ENCODE measurements at regions not wholly inside any gene's neighbourhood (a gene's known extent, or its start where the extent isn't known, plus 50 kb on each side); places are given as distances from the start of the nearest gene placed in this dataset.

GRCh38 chr7:25594122-25594521 lies 365.8 kb upstream of the NPVF start:
- Histone ChIP-seq H3K4me1 (peaks cover 0 to 5% of the 10 kb centered on the region in 2 donors), H3K4me3 (no peak overlapping the region), H3K9me3 (no peaks in the 10 kb centered on the region), H3K27me3 (no peaks in the 10 kb centered on the region), H3K27ac (no peak overlapping the region), H3K36me3 (no peaks in the 10 kb centered on the region)
- no peak for DNase-seq
- no peak for ATAC-seq
- no peak for TF ChIP-seq CTCF (IDR thresholded peaks at IDR 0.05)
- intact Hi-C loops (cut with DNase I), result no loop called here

- TF ChIP-seq CTCF (IDR thresholded peaks at IDR 0.05), result no peak
- Histone ChIP-seq H3K9me3 (no peaks in the 10 kb centered on the region), H3K4me3 (no peak overlapping the region), H3K27ac (no peak overlapping the region), H3K36me3 (no peaks in the 10 kb centered on the region), H3K4me1 (peaks cover 0 to 5% of the 10 kb centered on the region in 2 donors), H3K27me3 (no peaks in the 10 kb centered on the region)
- no peak for ATAC-seq
- intact Hi-C loops (cut with DNase I), result no loop called here
- no peak for DNase-seq
Observed at GRCh38 chr7:25594728-25595127, 366.4 kb upstream of the NPVF start.

- intact Hi-C loops (cut with DNase I), result no loop called here
- DNase-seq (no peak), ATAC-seq (no peak)
- H3K36me3 ChIP-seq, result no peaks in the 10 kb centered on the region
- H3K27ac ChIP-seq, result no peak overlapping the region
- H3K4me1 ChIP-seq, result peaks cover 0 to 5% of the 10 kb centered on the region in 2 donors
- no peak overlapping the region for H3K4me3 ChIP-seq
- H3K9me3 ChIP-seq, result no peaks in the 10 kb centered on the region
- TF ChIP-seq CTCF (IDR thresholded peaks at IDR 0.05), result no peak
- no peaks in the 10 kb centered on the region for H3K27me3 ChIP-seq
Observed at GRCh38 chr7:25595996-25596395, 367.7 kb upstream of the NPVF start.

GRCh38 chr7:25596443-25596842 lies 368.2 kb upstream of the NPVF start:
- Histone ChIP-seq H3K4me1 (peaks cover 0 to 5% of the 10 kb centered on the region in 2 donors), H3K36me3 (no peaks in the 10 kb centered on the region), H3K4me3 (no peak overlapping the region), H3K27ac (no peak overlapping the region), H3K9me3 (no peaks in the 10 kb centered on the region), H3K27me3 (no peaks in the 10 kb centered on the region)
- DNase-seq, result no peak
- intact Hi-C loops (cut with DNase I), result no loop called here
- no peak for ATAC-seq
- TF ChIP-seq CTCF (IDR thresholded peaks at IDR 0.05), result no peak

GRCh38 chr7:25597946-25598345 lies 369.7 kb upstream of the NPVF start:
- TF ChIP-seq CTCF (IDR thresholded peaks at IDR 0.05), result no peak
- H3K27ac ChIP-seq, result no peak overlapping the region
- ATAC-seq, result peak; percentile 23

More at GRCh38 chr7:25597946-25598345, 369.7 kb upstream of the NPVF start:
- H3K36me3 ChIP-seq, result no peaks in the 10 kb centered on the region
- H3K9me3 ChIP-seq, result no peaks in the 10 kb centered on the region
- DNase-seq, result no peak
- H3K4me3 ChIP-seq, result no peak overlapping the region
- H3K4me1 ChIP-seq, result peaks cover 0 to 5% of the 10 kb centered on the region in 2 donors
- intact Hi-C loops (cut with DNase I), result no loop called here
- peaks cover 0 to 7% of the 10 kb centered on the region in 2 donors for H3K27me3 ChIP-seq

All from left lung (tissue), 4 donors.